ENCODE measurements at regions not wholly inside any gene's neighbourhood (a gene's known extent, or its start where the extent isn't known, plus 50 kb on each side); places are given as distances from the start of the nearest gene placed in this dataset.

GRCh38 chr16:56102906-56103305 lies 88.4 kb upstream of the GNAO1 start:
- H3K36me3 ChIP-seq (ENCODE audit: insufficient read depth, low read length) = no peaks in the 10 kb centered on the region
- ChIA-PET CTCF (interaction anchor here (1.3 kb wide), 1 partner anchor 18 kb away, joined by 3 read pairs; no protein-coding TSS in a partner anchor), POLR2A (no interaction called here)
- Mint-ChIP-seq H3K27me3 (peaks cover 14% of the 10 kb centered on the region), H3K36me3 (ENCODE audit: low read depth) (no peaks in the 10 kb centered on the region), H3K9me3 (no peaks in the 10 kb centered on the region), H3K4me1 (ENCODE audit: low read depth) (no peaks in the 10 kb centered on the region), H3K27ac (no peak overlapping the region), H3K4me3 (no peak overlapping the region)
- no peak for DNase-seq
- no peaks in the 10 kb centered on the region for H3K9me3 ChIP-seq (ENCODE audit: control insufficient read depth in 1 of 2, insufficient read depth in 1 of 2, low read length in 2 of 2)
- no peak overlapping the region for H3K27ac ChIP-seq (ENCODE audit: low read depth in 1 of 2, low read length in 2 of 2)
- ATAC-seq (ENCODE audit: poor library complexity) = no peak
- no peaks in the 10 kb centered on the region for H3K27me3 ChIP-seq (ENCODE audit: control insufficient read depth in 1 of 2, insufficient read depth in 2 of 2, low read length in 2 of 2)
- TF ChIP-seq CTCF (IDR thresholded peaks at IDR 0.05) = no peak
- no peaks in the 10 kb centered on the region for H3K4me1 ChIP-seq (ENCODE audit: insufficient read depth, low read length)
- no peak overlapping the region for H3K4me3 ChIP-seq (ENCODE audit: low read length)
- intact Hi-C loops (cut with DNase I, micrococcal nuclease) = no loop called here

GRCh38 chr16:56102183-56102686 lies 89.1 kb upstream of the GNAO1 start:
- intact Hi-C loops (cut with DNase I, micrococcal nuclease) = no loop called here
- Histone ChIP-seq H3K4me3 (ENCODE audit: low read length) (no peak overlapping the region), H3K36me3 (ENCODE audit: insufficient read depth, low read length) (no peaks in the 10 kb centered on the region), H3K27me3 (ENCODE audit: control insufficient read depth in 1 of 2, insufficient read depth in 2 of 2, low read length in 2 of 2) (no peaks in the 10 kb centered on the region), H3K4me1 (ENCODE audit: insufficient read depth, low read length) (no peaks in the 10 kb centered on the region), H3K9me3 (ENCODE audit: control insufficient read depth in 1 of 2, insufficient read depth in 1 of 2, low read length in 2 of 2) (no peaks in the 10 kb centered on the region), H3K27ac (ENCODE audit: low read depth in 1 of 2, low read length in 2 of 2) (no peak overlapping the region)
- TF ChIP-seq CTCF (IDR thresholded peaks at IDR 0.05) = no peak
- ATAC-seq (ENCODE audit: poor library complexity) (no peak), DNase-seq (no peak)
- H3K4me3 Mint-ChIP-seq = no peak overlapping the region
- no peaks in the 10 kb centered on the region for H3K9me3 Mint-ChIP-seq
- H3K27ac Mint-ChIP-seq = no peak overlapping the region
- POLR2A ChIA-PET = no interaction called here
- H3K36me3 Mint-ChIP-seq (ENCODE audit: low read depth) = no peaks in the 10 kb centered on the region
- H3K4me1 Mint-ChIP-seq (ENCODE audit: low read depth) = no peaks in the 10 kb centered on the region
- CTCF ChIA-PET = interaction anchor here (1.3 kb wide), 1 partner anchor 19 kb away, joined by 3 read pairs; no protein-coding TSS in a partner anchor
- peaks cover 13% of the 10 kb centered on the region for H3K27me3 Mint-ChIP-seq

GRCh38 chr16:56101480-56101879 lies 89.8 kb upstream of the GNAO1 start:
- POLR2A ChIA-PET = no interaction called here
- Histone ChIP-seq H3K36me3 (ENCODE audit: insufficient read depth, low read length) (no peaks in the 10 kb centered on the region), H3K4me1 (ENCODE audit: insufficient read depth, low read length) (no peaks in the 10 kb centered on the region), H3K27ac (ENCODE audit: low read depth in 1 of 2, low read length in 2 of 2) (no peak overlapping the region), H3K4me3 (ENCODE audit: low read length) (no peak overlapping the region), H3K9me3 (ENCODE audit: control insufficient read depth in 1 of 2, insufficient read depth in 1 of 2, low read length in 2 of 2) (no peaks in the 10 kb centered on the region), H3K27me3 (ENCODE audit: control insufficient read depth in 1 of 2, insufficient read depth in 2 of 2, low read length in 2 of 2) (no peaks in the 10 kb centered on the region)
- H3K27me3 Mint-ChIP-seq = peaks cover 6% of the 10 kb centered on the region
- ATAC-seq (ENCODE audit: poor library complexity) (no peak), DNase-seq (no peak)
- H3K36me3 Mint-ChIP-seq (ENCODE audit: low read depth) = no peaks in the 10 kb centered on the region
- H3K4me1 Mint-ChIP-seq (ENCODE audit: low read depth) = no peaks in the 10 kb centered on the region
- H3K9me3 Mint-ChIP-seq = no peaks in the 10 kb centered on the region
- TF ChIP-seq CTCF (IDR thresholded peaks at IDR 0.05) = no peak
- H3K4me3 Mint-ChIP-seq = no peak overlapping the region
- H3K27ac Mint-ChIP-seq = no peak overlapping the region
- intact Hi-C loops (cut with DNase I, micrococcal nuclease) = no loop called here
- CTCF ChIA-PET = no interaction called here

Measured in CD4-positive, alpha-beta T cell (primary cell).